Thyroid gland (tissue), 4 donors: ENCODE measurements at regions not wholly inside any gene's neighbourhood (a gene's known extent, or its start where the extent isn't known, plus 50 kb on each side); places are given as distances from the start of the nearest gene placed in this dataset.

Experiments
- CTCF ChIP-seq, 6 experiments: fragments of 200-600 bp in 3 of 6; fragments of 450-650 bp in 3 of 6; sonication (generic) in 3 of 6; IDR thresholded peaks; one replicate each; pipeline ENCODE4 v1.5.1; 2016 to 2019; ENCODE audit warnings: antibody characterized with exemption in 6 of 6, mild to moderate bottlenecking in 2 of 6, inconsistent platforms in 1 of 6, moderate library complexity in 1 of 6
- POLR2A ChIP-seq, 2 donors: fragments of 450-650 bp; IDR thresholded peaks; one replicate each; pipeline ENCODE4 v1.6.1; 2017; ENCODE audit warnings: antibody characterized with exemption in 2 of 2, mild to moderate bottlenecking in 2 of 2, moderate library complexity in 1 of 2

GRCh38 chrX:3950373-3950772 lies 236.9 kb upstream of the PRKX start:
- no peak for TF ChIP-seq CTCF (IDR thresholded peaks at IDR 0.05)
- TF ChIP-seq POLR2A (IDR thresholded peaks at IDR 0.05), result no peak
